Heart left ventricle (tissue), 16 donors: ENCODE measurements at regions not wholly inside any gene's neighbourhood (a gene's known extent, or its start where the extent isn't known, plus 50 kb on each side); places are given as distances from the start of the nearest gene placed in this dataset.

ENCODE experiments used
- ATAC-seq, 4 donors: fragments of 200-7000 bp; cut with Tn5 transposase; one replicate each; pipeline ENCODE4 v1.9.1; 2020 to 2022; ENCODE audit warnings: moderate library complexity in 4 of 4, mild to moderate bottlenecking in 3 of 4, moderate number of reproducible peaks in 1 of 4
- DNase-seq, 5 donors: peaks; one replicate each; pipeline ENCODE4 v3.0.0-alpha.2; 2020
- H3K27ac ChIP-seq, 12 donors: fragments of 200-600 bp; sonication (generic) in 4 of 12; one replicate each; pipeline versions ENCODE4 v1.5.0 to v1.8.0; 2016 to 2022; ENCODE audit warnings: mild to moderate bottlenecking in 2 of 12
- H3K27me3 ChIP-seq, 9 donors: fragments of 200-600 bp; sonication (generic) in 2 of 9; one replicate each; pipeline versions ENCODE4 v1.5.1 to v1.8.0; 2016 to 2022; ENCODE audit warnings: mild to moderate bottlenecking in 3 of 9
- H3K36me3 ChIP-seq, 9 donors: fragments of 200-600 bp; sonication (generic) in 2 of 9; one replicate each; pipeline versions ENCODE4 v1.5.0 to v1.8.0; 2018 to 2022; ENCODE audit warnings: mild to moderate bottlenecking in 2 of 9
- H3K4me1 ChIP-seq, 12 donors: fragments of 200-600 bp; sonication (generic) in 4 of 12; one replicate each; pipeline versions ENCODE4 v1.5.0 to v1.8.0; 2016 to 2022; ENCODE audit warnings: mild to moderate bottlenecking in 3 of 12
- H3K4me3 ChIP-seq, 12 donors: fragments of 200-600 bp; sonication (generic) in 4 of 12; one replicate each; pipeline versions ENCODE4 v1.5.0 to v1.8.0; 2017 to 2022; ENCODE audit warnings: mild to moderate bottlenecking in 9 of 12, moderate library complexity in 4 of 12
- H3K9me3 ChIP-seq, 12 donors: fragments of 200-600 bp; sonication (generic) in 4 of 12; one replicate each; pipeline versions ENCODE4 v1.5.0 to v1.8.0; 2016 to 2022; ENCODE audit warnings: mild to moderate bottlenecking in 1 of 12
- CTCF ChIP-seq, 12 donors: fragments of 200-600 bp; sonication (generic) in 4 of 12; IDR thresholded peaks; one replicate each; pipeline versions ENCODE4 v1.5.0 to v1.8.0; 2018 to 2022; ENCODE audit warnings: antibody characterized with exemption in 12 of 12, mild to moderate bottlenecking in 5 of 12
- POLR2A ChIP-seq, 2 donors: fragments of 450-650 bp; IDR thresholded peaks; one replicate each; pipeline ENCODE4 v1.6.1; 2017; ENCODE audit warnings: antibody characterized with exemption in 2 of 2, mild to moderate bottlenecking in 2 of 2, moderate library complexity in 2 of 2
- WGBS, 4 donors: extraction: QIAGEN DNeasy Blood & Tissue Kit in 2 of 4; methylation state at CpG; one replicate each; pipeline versions ENCODE4 v1.1.5 to v1.1.7; 2013 to 2018; 5-methylcytosine and 5-hydroxymethylcytosine counted together
- intact Hi-C, 10 donors: fragments of 100-400 bp; cut with DNase I; formaldehyde crosslinking; loops; one replicate each; pipeline versions ENCODE4 v1.11.1 to v1.14.2; 2022
- donor health status: ischemic (EF 13 %, LVEDD 7.1; RV severe dilation, severe dysfunction).
- donor health status: healthy with polysubstance abuse.
- donor health status: DM: no; HTN: yes; CAD: no.
- donor health status: DM: no; HTN: no; CAD: no.
- donor health status: ischemic (EF 25% LVEDD 6.9; RV normal size, moderate dysfunction).
- donor health status: ischemic (EF 25% LVEDD 5.7; RV mildly dilated, moderate dysfunction).
- donor health status: healthy.
- donor health status: DM: yes; HTN: yes; CAD: no.
- donor health status: ischemic (EF 35%, LVEDD 5.7; RV mildly dilated, moderate dysfunction).
- donor health status: nonischemic (EF 11% LVEDD 7.7; RV severe dilation, severe dysfunction).
- donor health status: DM: yes; HTN: yes; CAD: no.
- donor health status: PGD.
- donor health status: ischemic (EF 29% LVEDD 5.4; RV normal size, mild dysfunction).
- donor health status: nonischemic (EF 23%, LVEDD 6.1; RV moderate dilation, normal function).

- H3K4me1 ChIP-seq, result peaks cover 0 to 17% (median 2%) of the 10 kb centered on the region in 12 donors
- TF ChIP-seq POLR2A (IDR thresholded peaks at IDR 0.05) (no peak), CTCF (IDR thresholded peaks at IDR 0.05) (no peak)
- peak overlapping the region in 11 of 12 donors; percentile 34 to 81 (median 72) for H3K27ac ChIP-seq
- no peaks in the 10 kb centered on the region for H3K36me3 ChIP-seq
- DNase-seq (peak in 4 of 5 donors; percentile 30 to 48 (median 43)), ATAC-seq (peak; percentile 93 to 98 (median 97))
- H3K9me3 ChIP-seq, result no peaks in the 10 kb centered on the region
- WGBS, 4 donors, result 23 to 31% (median 26%) methylated on average over 4 of the region's 4 CpGs
- no peaks in the 10 kb centered on the region for H3K27me3 ChIP-seq
- intact Hi-C loops, result loop anchor here in 3 of 10 donors (2.0 to 10.0 kb wide), 3 partner anchors 69 to 177 kb away; no protein-coding TSS in a partner anchor
- H3K4me3 ChIP-seq, result no peak overlapping the region
These were observed 179.1 kb upstream of the EYA4 start for GRCh38 chr6:133062077-133062476.

GRCh38 chr6:133062696-133063306 lies 178.4 kb upstream of the EYA4 start:
- intact Hi-C loops, result loop anchor here in 3 of 10 donors (2.0 to 10.0 kb wide), 3 partner anchors 68 to 176 kb away; no protein-coding TSS in a partner anchor
- H3K27ac ChIP-seq, result peak overlapping the region; percentile 34 to 81 (median 72)
- ATAC-seq, result peak; percentile 38 to 75 (median 54)

GRCh38 chr6:133067960-133068359 lies 173.2 kb upstream of the EYA4 start:
- H3K27ac ChIP-seq, result peak overlapping the region in 9 of 12 donors; percentile 8 to 75 (median 44)
- peak; percentile 60 to 97 (median 85) for ATAC-seq
- H3K4me1 ChIP-seq, result peaks cover 0 to 4% (median 0%) of the 10 kb centered on the region in 12 donors
- H3K27me3 ChIP-seq, result no peaks in the 10 kb centered on the region
- intact Hi-C loops, result loop anchor here in 3 of 10 donors (5.0 to 10.0 kb wide), 2 partner anchors 59 to 67 kb away; no protein-coding TSS in a partner anchor
- WGBS, 4 donors, result 60 to 61% (median 60%) methylated on average over 3 of the region's 3 CpGs
- no peaks in the 10 kb centered on the region for H3K9me3 ChIP-seq
- TF ChIP-seq CTCF (IDR thresholded peaks at IDR 0.05) (no peak), POLR2A (IDR thresholded peaks at IDR 0.05) (no peak)
- no peak for DNase-seq
- no peaks in the 10 kb centered on the region for H3K36me3 ChIP-seq
- no peak overlapping the region for H3K4me3 ChIP-seq

More at GRCh38 chr6:133062696-133063306, 178.4 kb upstream of the EYA4 start:
- 44 to 55% (median 48%) methylated on average over 8 of the region's 8 CpGs for WGBS, 4 donors
- Histone ChIP-seq H3K4me1 (peaks cover 0 to 15% (median 2%) of the 10 kb centered on the region in 12 donors), H3K36me3 (no peaks in the 10 kb centered on the region), H3K27me3 (no peaks in the 10 kb centered on the region), H3K9me3 (no peaks in the 10 kb centered on the region), H3K4me3 (no peak overlapping the region)
- no peak for TF ChIP-seq CTCF (IDR thresholded peaks at IDR 0.05)
- TF ChIP-seq POLR2A (IDR thresholded peaks at IDR 0.05), result no peak
- peak in 2 of 5 donors; percentile 12 to 51 for DNase-seq

- Histone ChIP-seq H3K4me3 (no peak overlapping the region), H3K9me3 (no peaks in the 10 kb centered on the region), H3K4me1 (peaks cover 0 to 4% (median 0%) of the 10 kb centered on the region in 12 donors), H3K27me3 (no peaks in the 10 kb centered on the region), H3K27ac (no peak overlapping the region), H3K36me3 (no peaks in the 10 kb centered on the region)
- no peak for ATAC-seq
- DNase-seq, result no peak
- intact Hi-C loops, result no loop called here
- TF ChIP-seq POLR2A (IDR thresholded peaks at IDR 0.05) (no peak), CTCF (IDR thresholded peaks at IDR 0.05) (no peak)
- WGBS, 4 donors, result 74 to 89% (median 80%) methylated on average over 4 of the region's 4 CpGs
These were observed 170.6 kb upstream of the EYA4 start for GRCh38 chr6:133070410-133071043.
